ENCODE measurements at regions not wholly inside any gene's neighbourhood (a gene's known extent, or its start where the extent isn't known, plus 50 kb on each side); places are given as distances from the start of the nearest gene placed in this dataset.
A peak's percentile ranks its signal among the peaks of the same experiment; 100 is the strongest.

- TF ChIP-seq POLR2A (IDR thresholded peaks at IDR 0.05; ENCODE audit: low read depth, low read length) = no peak
- DNase-seq (ENCODE audit: insufficient read length, low spot score) = no peak
- FAIRE-seq = no peak
These were observed 214.7 kb upstream of the TBX20 start for GRCh38 chr7:35468606-35469005.

DNA sequence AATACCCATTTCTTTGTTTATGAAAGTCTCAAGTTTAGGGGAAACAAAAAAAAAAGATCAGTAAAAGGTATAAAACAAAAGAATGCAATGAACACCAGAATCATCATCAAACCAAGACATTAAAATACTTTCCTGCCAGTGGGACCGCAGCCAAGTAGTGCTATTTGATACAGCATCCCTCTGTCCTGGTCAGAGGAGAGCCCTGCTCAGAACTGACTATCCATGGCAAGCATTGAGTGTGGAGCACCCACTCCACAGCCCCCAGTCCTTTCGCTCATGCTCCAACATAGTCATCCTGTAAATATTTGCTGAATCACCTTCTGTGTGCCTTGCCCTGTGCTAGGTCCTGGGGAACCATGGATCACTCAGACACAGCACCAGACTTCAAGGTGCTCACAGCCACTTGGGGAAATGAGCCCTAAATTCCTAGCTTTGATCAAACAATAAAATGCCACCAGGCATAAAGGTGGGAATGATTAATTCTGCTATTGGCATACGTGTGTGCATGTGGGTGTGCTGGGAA is 213.6 kb upstream of the TBX20 start:
- TF ChIP-seq POLR2A (IDR thresholded peaks at IDR 0.05; ENCODE audit: low read depth, low read length) = no peak
- FAIRE-seq = no peak
- DNase-seq (ENCODE audit: insufficient read length, low spot score) = no peak

DNA sequence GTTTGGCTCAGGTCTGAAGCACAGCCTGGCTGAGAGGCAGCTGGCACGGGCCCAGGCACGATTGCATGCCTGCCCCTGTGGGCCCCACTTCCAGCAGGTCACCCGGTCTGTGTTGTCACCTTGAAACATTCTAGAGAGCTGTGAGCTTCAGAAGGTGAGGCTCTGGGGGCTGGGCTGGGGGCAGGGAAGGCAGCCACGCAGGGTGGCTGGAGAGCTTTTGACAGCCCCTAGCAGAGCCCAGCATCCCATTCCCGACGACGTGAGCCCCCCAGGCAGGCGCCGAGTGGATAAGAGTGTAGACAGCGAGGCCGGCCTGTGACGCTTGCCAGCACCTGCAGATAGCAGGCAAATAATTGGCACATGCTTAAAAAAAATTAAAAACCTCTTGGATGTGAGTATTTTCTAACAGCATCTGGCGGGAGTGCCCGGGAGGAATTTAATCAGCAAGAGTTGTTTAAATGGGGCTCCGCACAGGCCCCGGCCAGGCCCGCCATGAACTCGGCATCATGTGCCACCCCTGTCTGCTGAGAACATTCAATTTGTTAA is 212.0 kb upstream of the TBX20 start:
- no peak for DNase-seq (ENCODE audit: insufficient read length, low spot score)
- TF ChIP-seq POLR2A (IDR thresholded peaks at IDR 0.05; ENCODE audit: low read depth, low read length) = no peak
- FAIRE-seq = no peak

DNA sequence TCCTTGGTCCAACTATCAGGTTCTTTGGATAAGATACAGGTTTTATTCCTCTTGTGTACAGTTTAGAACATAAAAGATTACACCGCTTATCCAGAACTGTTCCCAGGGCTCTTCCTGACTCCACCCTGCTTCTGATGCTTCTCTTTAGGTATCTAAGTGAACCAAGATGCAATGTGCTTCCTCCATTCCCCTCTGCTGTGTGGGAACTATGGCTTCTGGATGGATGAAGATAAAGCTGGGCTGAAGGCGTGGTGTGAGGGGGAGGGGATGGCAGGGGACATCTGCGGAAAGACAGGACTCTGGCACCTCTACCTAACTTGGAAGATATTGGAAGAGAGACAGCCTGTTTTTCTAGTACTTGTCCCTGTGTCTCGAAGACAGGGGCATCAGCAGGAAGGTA is 209.9 kb upstream of the TBX20 start:
- TF ChIP-seq POLR2A (IDR thresholded peaks at IDR 0.05; ENCODE audit: low read depth, low read length) = no peak
- FAIRE-seq = no peak
- DNase-seq (ENCODE audit: insufficient read length, low spot score) = no peak

GRCh38 chr7:35463176-35463700 is 209.3 kb upstream of the TBX20 start:
- no peak for DNase-seq (ENCODE audit: insufficient read length, low spot score)
- no peak for TF ChIP-seq POLR2A (IDR thresholded peaks at IDR 0.05; ENCODE audit: low read depth, low read length)
- FAIRE-seq = no peak

- FAIRE-seq (no peak), DNase-seq (ENCODE audit: insufficient read length, low spot score) (no peak)
- TF ChIP-seq POLR2A (IDR thresholded peaks at IDR 0.05; ENCODE audit: low read depth, low read length) = no peak
These were observed 200.9 kb upstream of the TBX20 start for GRCh38 chr7:35454575-35455385.

- FAIRE-seq = no peak
These were observed 196.7 kb upstream of the TBX20 start for GRCh38 chr7:35450456-35451214.

DNA sequence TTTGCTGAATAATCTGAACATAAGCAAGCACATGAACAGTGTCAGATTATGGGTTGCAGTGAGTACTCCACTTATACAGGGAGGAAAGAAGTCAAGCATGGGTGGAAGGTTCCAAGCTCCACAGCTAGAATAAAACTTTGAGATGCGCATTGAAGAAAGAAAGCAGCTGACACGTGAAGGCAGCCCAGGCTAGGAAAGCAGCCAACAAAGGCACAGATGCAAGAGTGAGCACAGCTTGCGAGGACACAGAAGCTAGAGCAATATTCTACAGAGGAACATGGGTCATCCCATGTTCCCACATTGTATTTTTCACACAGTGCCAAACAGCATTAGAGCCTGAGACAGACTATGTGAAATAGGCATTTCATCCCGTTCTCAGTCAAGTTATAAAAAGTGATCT is 194.6 kb upstream of the TBX20 start:
- DNase-seq (ENCODE audit: insufficient read length, low spot score) = no peak
- FAIRE-seq = no peak
- TF ChIP-seq POLR2A (IDR thresholded peaks at IDR 0.05; ENCODE audit: low read depth, low read length) = no peak

More at GRCh38 chr7:35450456-35451214, 196.7 kb upstream of the TBX20 start:
- no peak for DNase-seq (ENCODE audit: insufficient read length, low spot score)
- no peak for TF ChIP-seq POLR2A (IDR thresholded peaks at IDR 0.05; ENCODE audit: low read depth, low read length)

DNA sequence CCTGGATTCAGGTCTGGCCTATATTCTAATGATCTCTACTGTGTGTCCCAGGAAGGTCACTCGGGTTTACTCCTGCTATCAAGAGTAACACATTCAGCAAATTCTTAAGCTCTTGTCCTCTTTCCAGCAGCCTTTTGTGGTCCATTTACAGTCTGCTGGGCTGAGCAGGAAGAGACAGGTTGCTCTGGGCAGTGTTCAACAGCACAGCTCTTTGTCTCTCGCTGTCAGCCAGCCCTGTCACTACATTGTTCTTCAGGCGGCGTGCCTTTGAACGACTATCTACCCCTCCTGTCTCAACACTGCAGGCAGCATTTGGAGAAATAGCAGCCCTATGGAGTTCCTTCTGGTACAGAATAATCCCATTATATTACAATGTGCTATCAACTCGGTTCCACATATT is 192.2 kb upstream of the TBX20 start:
- DNase-seq (ENCODE audit: insufficient read length, low spot score) (no peak), FAIRE-seq (no peak)
- no peak for TF ChIP-seq POLR2A (IDR thresholded peaks at IDR 0.05; ENCODE audit: low read depth, low read length)

- no peak for TF ChIP-seq POLR2A (IDR thresholded peaks at IDR 0.05; ENCODE audit: low read depth, low read length)
- DNase-seq (ENCODE audit: insufficient read length, low spot score) (no peak), FAIRE-seq (no peak)
These were observed 183.8 kb upstream of the TBX20 start for GRCh38 chr7:35437619-35438275.

DNA sequence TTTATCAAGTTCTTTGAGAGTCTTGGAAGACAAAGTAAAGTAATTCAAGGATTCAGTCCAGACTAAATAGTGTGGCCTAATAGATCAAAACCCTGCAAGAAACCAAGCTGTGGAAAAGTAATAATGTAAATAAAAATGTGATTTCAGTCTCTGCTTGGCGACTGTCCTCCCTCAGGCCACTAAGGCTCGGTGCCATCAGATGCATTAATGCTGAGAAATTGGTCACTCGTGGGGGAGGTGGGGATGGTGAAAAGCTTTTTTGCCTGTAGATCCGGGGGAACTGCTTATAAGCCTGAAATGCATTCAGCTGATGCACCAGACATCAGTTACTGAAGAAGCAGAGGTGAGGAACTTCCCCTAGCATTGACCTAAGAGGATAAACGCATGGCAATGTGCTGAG is 182.6 kb upstream of the TBX20 start:
- TF ChIP-seq POLR2A (IDR thresholded peaks at IDR 0.05; ENCODE audit: low read depth, low read length) = no peak
- no peak for DNase-seq (ENCODE audit: insufficient read length, low spot score)
- no peak for FAIRE-seq

DNA sequence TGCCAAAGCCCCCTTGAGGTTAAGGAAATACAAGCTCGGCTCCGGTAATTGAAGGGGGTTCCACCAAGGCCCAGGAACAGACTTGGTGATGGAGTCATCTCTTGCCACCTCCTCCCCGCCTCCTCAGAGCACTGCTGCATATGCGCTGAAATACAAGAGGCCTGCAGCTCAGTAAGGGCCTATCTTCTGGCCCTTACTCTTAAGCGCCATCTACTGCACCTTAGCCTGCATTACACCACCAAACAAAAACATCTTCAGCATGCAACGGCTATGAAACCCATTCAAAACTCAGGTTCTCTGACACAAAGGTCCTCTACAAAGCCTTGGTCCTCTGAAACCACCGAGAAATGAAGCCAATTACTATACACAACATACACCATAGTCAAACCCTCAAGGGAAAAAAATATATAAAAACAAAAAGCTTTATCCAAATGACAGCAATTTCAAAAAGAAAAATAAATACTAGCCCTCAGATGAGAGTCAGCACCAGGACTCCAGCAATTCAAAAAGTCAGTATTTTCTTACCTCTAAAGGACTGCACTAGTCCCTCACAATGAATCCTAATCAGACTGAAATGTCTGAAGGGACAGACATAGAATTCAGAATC is 176.8 kb upstream of the TBX20 start:
- DNase-seq (ENCODE audit: insufficient read length, low spot score) (no peak), FAIRE-seq (no peak)
- no peak for TF ChIP-seq POLR2A (IDR thresholded peaks at IDR 0.05; ENCODE audit: low read depth, low read length)

GRCh38 chr7:35424869-35425495 is 171.1 kb upstream of the TBX20 start:
- no peak for TF ChIP-seq POLR2A (IDR thresholded peaks at IDR 0.05; ENCODE audit: low read depth, low read length)
- DNase-seq (ENCODE audit: insufficient read length, low spot score) = peak; percentile 82
- FAIRE-seq = no peak

Data from H54 (cell line).